ENCODE measurements at regions not wholly inside any gene's neighbourhood (a gene's known extent, or its start where the extent isn't known, plus 50 kb on each side); places are given as distances from the start of the nearest gene placed in this dataset.

- TF ChIP-seq EZH2 (IDR thresholded peaks at IDR 0.05): no peak
- no peak for TF ChIP-seq FOXP2 (optimal IDR thresholded peaks at IDR 0.05; ENCODE audit: control extremely low read depth, extremely low read length, insufficient read depth)
- no peak for TF ChIP-seq POLR2AphosphoS5 (IDR thresholded peaks at IDR 0.05; ENCODE audit: borderline replicate concordance, low read depth, low read length)
Observed at GRCh38 chr6:170464080-170464479, 89.0 kb downstream of the PSMB1 start.

Data from SK-N-MC (cell line).